ENCODE measurements at regions not wholly inside any gene's neighbourhood (a gene's known extent, or its start where the extent isn't known, plus 50 kb on each side); places are given as distances from the start of the nearest gene placed in this dataset.

DNA sequence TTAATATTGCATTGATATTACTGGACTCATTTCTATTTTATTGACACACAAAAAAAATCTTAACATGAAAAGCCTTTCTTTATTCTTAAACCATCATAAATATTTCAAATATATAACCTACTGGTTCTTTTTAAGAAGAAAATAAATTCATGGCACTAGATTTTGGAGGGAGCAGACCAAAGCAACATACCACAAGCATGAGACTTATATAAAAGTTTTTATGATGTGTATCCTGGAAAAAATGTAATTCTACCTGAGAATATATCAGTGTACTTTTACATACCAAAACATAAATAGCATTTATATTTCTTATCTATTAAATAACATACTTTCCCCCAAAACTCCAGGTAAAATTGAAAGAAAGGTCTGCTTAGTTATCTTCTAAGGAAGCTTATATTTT, 508.2 kb upstream of the SEMA3D start:
- Histone ChIP-seq H3K9me3 (ENCODE audit: insufficient read depth in 2 of 2, low read depth in 1 of 2, low read length in 1 of 2) (no peaks in the 10 kb centered on the region), H4K5ac (ENCODE audit: insufficient read length, low read depth, low read length) (no peak overlapping the region), H3K4ac (replicated peaks; ENCODE audit: insufficient read length, low read depth, low read length) (no peak overlapping the region), H2BK120ac (replicated peaks; ENCODE audit: low read depth, low read length) (no peak overlapping the region), H3K79me2 (ENCODE audit: control insufficient read depth in 1 of 2, insufficient read depth in 2 of 2, low read length in 2 of 2) (no peaks in the 10 kb centered on the region), H3K4me2 (ENCODE audit: insufficient read depth in 1 of 2, low read depth in 2 of 2, low read length in 2 of 2) (no peak overlapping the region), H4K91ac (replicated peaks; ENCODE audit: insufficient read length, low read length) (no peak overlapping the region), H3K27me3 (replicated peaks in 1 of 4; ENCODE audit: control insufficient read depth in 3 of 4, extremely low read depth in 1 of 4, insufficient read depth in 3 of 4, low read length in 3 of 4) (no peaks in the 10 kb centered on the region), H2AFZ (ENCODE audit: low read length) (no peak overlapping the region), H3K23me2 (ENCODE audit: low read depth, low read length) (no peaks in the 10 kb centered on the region), H3K56ac (replicated peaks; ENCODE audit: insufficient read length, low read depth, low read length) (no peak overlapping the region), H2BK12ac (ENCODE audit: low read depth, low read length) (no peak overlapping the region), H3K4me1 (replicated peaks in 1 of 4; ENCODE audit: control insufficient read depth in 3 of 4, insufficient read depth in 4 of 4, low read length in 3 of 4) (no peaks in the 10 kb centered on the region), H3K27ac (ENCODE audit: low read depth, low read length) (no peak overlapping the region), H3K23ac (ENCODE audit: insufficient read length) (no peak overlapping the region), H3K18ac (ENCODE audit: extremely low read depth, low read length) (no peak overlapping the region), H2BK5ac (ENCODE audit: low read depth, low read length) (no peak overlapping the region), H4K8ac (ENCODE audit: extremely low read depth, insufficient read depth, low read length) (no peak overlapping the region), H3K79me1 (ENCODE audit: low read depth, low read length) (no peaks in the 10 kb centered on the region), H3K9ac (replicated peaks in 1 of 4; ENCODE audit: extremely low read depth in 1 of 4, low read depth in 3 of 4, low read length in 3 of 4) (no peak overlapping the region), H3K4me3 (ENCODE audit: extremely low read depth in 1 of 4, insufficient read depth in 2 of 4, low read depth in 3 of 4, low read length in 4 of 4) (no peak overlapping the region), H2BK20ac (ENCODE audit: low read length) (no peak overlapping the region), H2BK15ac (ENCODE audit: low read length) (no peak overlapping the region), H2AK5ac (ENCODE audit: low read depth, low read length) (no peak overlapping the region), H3K14ac (ENCODE audit: insufficient read length) (no peak overlapping the region), H4K20me1 (replicated peaks in 1 of 2; ENCODE audit: control insufficient read depth in 1 of 2, insufficient read depth in 2 of 2, low read length in 2 of 2) (no peaks in the 10 kb centered on the region), H3K36me3 (ENCODE audit: control insufficient read depth in 2 of 4, insufficient read depth in 4 of 4, low read length in 3 of 4) (no peaks in the 10 kb centered on the region)
- DNase-seq (ENCODE audit: low read depth in 1 of 2, low spot score in 2 of 2), result no peak
- ChIA-PET POLR2A (ENCODE audit: partially characterized antibody) (no interaction called here), CTCF (ENCODE audit: partially characterized antibody) (no interaction called here)
- no peak for FAIRE-seq
- TF ChIP-seq CBX5 (IDR thresholded peaks at IDR 0.05; ENCODE audit: low read depth, low read length) (no peak), KDM4A (IDR thresholded peaks at IDR 0.05; ENCODE audit: low read depth, low read length, severe bottlenecking) (no peak), BACH1 (IDR thresholded peaks at IDR 0.05; ENCODE audit: low read length) (no peak), SAP30 (IDR thresholded peaks at IDR 0.05; ENCODE audit: insufficient read depth, insufficient replicate concordance, low read length) (no peak), NRF1 (IDR thresholded peaks at IDR 0.05; ENCODE audit: low read depth, low read length) (no peak), CHD1 (IDR thresholded peaks at IDR 0.05; ENCODE audit: low read depth, low read length) (no peak), FOSL1 (IDR thresholded peaks at IDR 0.05; ENCODE audit: insufficient read depth, low read depth, low read length) (no peak), TAF7 (optimal IDR thresholded peaks at IDR 0.05; ENCODE audit: borderline replicate concordance, low read depth, low read length) (no peak), JUND (IDR thresholded peaks at IDR 0.05; ENCODE audit: low read length) (no peak)
- TF ChIP-seq, protein P1, sequence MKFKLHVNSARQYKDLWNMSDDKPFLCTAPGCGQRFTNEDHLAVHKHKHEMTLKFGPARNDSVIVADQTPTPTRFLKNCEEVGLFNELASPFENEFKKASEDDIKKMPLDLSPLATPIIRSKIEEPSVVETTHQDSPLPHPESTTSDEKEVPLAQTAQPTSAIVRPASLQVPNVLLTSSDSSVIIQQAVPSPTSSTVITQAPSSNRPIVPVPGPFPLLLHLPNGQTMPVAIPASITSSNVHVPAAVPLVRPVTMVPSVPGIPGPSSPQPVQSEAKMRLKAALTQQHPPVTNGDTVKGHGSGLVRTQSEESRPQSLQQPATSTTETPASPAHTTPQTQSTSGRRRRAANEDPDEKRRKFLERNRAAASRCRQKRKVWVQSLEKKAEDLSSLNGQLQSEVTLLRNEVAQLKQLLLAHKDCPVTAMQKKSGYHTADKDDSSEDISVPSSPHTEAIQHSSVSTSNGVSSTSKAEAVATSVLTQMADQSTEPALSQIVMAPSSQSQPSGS (IDR thresholded peaks at IDR 0.05; ENCODE audit: low read length), result no peak

Data from H1 (cell line).